SK-N-MC (cell line): ENCODE measurements at regions not wholly inside any gene's neighbourhood (a gene's known extent, or its start where the extent isn't known, plus 50 kb on each side); places are given as distances from the start of the nearest gene placed in this dataset.

Experiments
- EZH2 ChIP-seq: fragments of 200-600 bp; sonication (generic); IDR thresholded peaks from one replicate; pipeline ENCODE4 v1.6.1; 2017; ENCODE audit warnings: antibody characterized with exemption
- FOXP2 ChIP-seq: optimal IDR thresholded peaks from 2 replicates; pipeline ENCODE3; 2011; ENCODE audit warnings: mild to moderate bottlenecking, moderate library complexity; ENCODE audit not compliant: insufficient read depth; ENCODE audit errors: extremely low read length, control extremely low read depth
- POLR2AphosphoS5 ChIP-seq: IDR thresholded peaks from 2 replicates; pipeline ENCODE4 v1.6.1; 2012; ENCODE audit warnings: mild to moderate bottlenecking, low read depth, low read length, borderline replicate concordance

- no peak for TF ChIP-seq FOXP2
- TF ChIP-seq POLR2AphosphoS5, result no peak
- no peak for TF ChIP-seq EZH2
Observed at GRCh38 chr2:145411493-145411892, 891.6 kb upstream of the ZEB2 start.
